ENCODE measurements at regions not wholly inside any gene's neighbourhood (a gene's known extent, or its start where the extent isn't known, plus 50 kb on each side); places are given as distances from the start of the nearest gene placed in this dataset.

DNA sequence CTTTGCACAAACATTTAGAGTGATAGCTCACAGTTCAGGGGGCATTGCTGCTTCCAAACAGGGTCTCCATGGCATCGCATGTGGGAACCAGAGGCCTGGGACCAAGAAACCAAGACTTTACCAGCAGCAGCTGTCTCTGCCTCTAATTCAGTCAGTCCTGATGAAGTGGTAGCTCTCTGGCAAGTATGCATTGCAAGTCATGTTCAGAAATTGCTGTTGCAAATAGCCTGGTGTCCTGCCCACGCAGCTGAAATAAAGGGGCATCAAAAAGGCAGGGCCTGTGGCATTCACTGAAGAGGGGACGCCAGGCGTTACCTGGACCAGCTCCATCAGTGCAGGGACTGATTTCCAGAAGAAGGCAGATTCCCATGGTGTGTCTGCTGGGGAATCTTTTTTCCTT is 121.3 kb downstream of the CD47 start:
- no peak for DNase-seq (ENCODE audit: low read depth in 1 of 2, low spot score in 2 of 2)
- 90% methylated on average over 4 of the region's 4 CpGs; no CpG with 5 or more reads in 1 of the 2 experiments for WGBS, 2 experiments (ENCODE audit: extremely low coverage in 1 of 2, insufficient coverage in 1 of 2, insufficient read length in 1 of 2, insufficient replicate concordance in 2 of 2, low coverage in 1 of 2, low lambda C conversion rate in 2 of 2, missing lambda C conversion rate in 1 of 2)

More for the DNA sequence above, 121.3 kb downstream of the CD47 start:
- Histone ChIP-seq H3K23ac (ENCODE audit: insufficient read length) (no peak overlapping the region), H3K27me3 (replicated peaks in 1 of 4; ENCODE audit: control insufficient read depth in 3 of 4, extremely low read depth in 1 of 4, insufficient read depth in 3 of 4, low read length in 3 of 4) (no peaks in the 10 kb centered on the region), H3K79me1 (ENCODE audit: low read depth, low read length) (no peaks in the 10 kb centered on the region), H2BK5ac (ENCODE audit: low read depth, low read length) (no peak overlapping the region), H2BK12ac (ENCODE audit: low read depth, low read length) (no peak overlapping the region), H3K36me3 (ENCODE audit: control insufficient read depth in 2 of 4, insufficient read depth in 4 of 4, low read length in 3 of 4) (no peaks in the 10 kb centered on the region), H3K56ac (replicated peaks; ENCODE audit: insufficient read length, low read depth, low read length) (no peak overlapping the region), H3K4me3 (ENCODE audit: extremely low read depth in 1 of 4, insufficient read depth in 2 of 4, low read depth in 3 of 4, low read length in 4 of 4) (no peak overlapping the region), H4K5ac (ENCODE audit: insufficient read length, low read depth, low read length) (no peak overlapping the region), H3K18ac (ENCODE audit: extremely low read depth, low read length) (no peak overlapping the region), H2BK20ac (ENCODE audit: low read length) (no peak overlapping the region), H3K9ac (replicated peaks in 1 of 4; ENCODE audit: extremely low read depth in 1 of 4, low read depth in 3 of 4, low read length in 3 of 4) (no peak overlapping the region), H4K8ac (ENCODE audit: extremely low read depth, insufficient read depth, low read length) (no peak overlapping the region), H3K4me1 (replicated peaks in 1 of 4; ENCODE audit: control insufficient read depth in 3 of 4, insufficient read depth in 4 of 4, low read length in 3 of 4) (no peaks in the 10 kb centered on the region), H2AFZ (ENCODE audit: low read length) (no peak overlapping the region), H3K9me3 (ENCODE audit: insufficient read depth in 2 of 2, low read depth in 1 of 2, low read length in 1 of 2) (no peaks in the 10 kb centered on the region), H2AK5ac (ENCODE audit: low read depth, low read length) (no peak overlapping the region), H3K27ac (ENCODE audit: low read depth, low read length) (no peak overlapping the region), H3K23me2 (ENCODE audit: low read depth, low read length) (no peaks in the 10 kb centered on the region), H3K4ac (replicated peaks; ENCODE audit: insufficient read length, low read depth, low read length) (no peak overlapping the region), H3K4me2 (ENCODE audit: insufficient read depth in 1 of 2, low read depth in 2 of 2, low read length in 2 of 2) (no peak overlapping the region), H3K79me2 (ENCODE audit: control insufficient read depth in 1 of 2, insufficient read depth in 2 of 2, low read length in 2 of 2) (no peaks in the 10 kb centered on the region), H2BK120ac (replicated peaks; ENCODE audit: low read depth, low read length) (no peak overlapping the region), H2BK15ac (ENCODE audit: low read length) (no peak overlapping the region), H4K91ac (replicated peaks; ENCODE audit: insufficient read length, low read length) (no peak overlapping the region), H3K14ac (ENCODE audit: insufficient read length) (no peak overlapping the region), H4K20me1 (replicated peaks in 1 of 2; ENCODE audit: control insufficient read depth in 1 of 2, insufficient read depth in 2 of 2, low read length in 2 of 2) (no peaks in the 10 kb centered on the region)
- FAIRE-seq, result no peak
- CTCF ChIA-PET (ENCODE audit: partially characterized antibody), result interaction anchor here (0.9 to 1.9 kb wide), 3 partner anchors 11 to 24 kb away, joined by 3 to 4 read pairs (median 3); no protein-coding TSS in a partner anchor
- POLR2A ChIA-PET (ENCODE audit: partially characterized antibody), result interaction anchor here (1.0 kb wide), 1 partner anchor 24 kb away, joined by 3 read pairs; no protein-coding TSS in a partner anchor
- no peak for TF ChIP-seq KDM1A (IDR thresholded peaks at IDR 0.05; ENCODE audit: borderline replicate concordance, low read length)
- no peak for TF ChIP-seq ASH2L (IDR thresholded peaks at IDR 0.05; ENCODE audit: low read length)
- TF ChIP-seq RNF2 (IDR thresholded peaks at IDR 0.05; ENCODE audit: borderline replicate concordance, low read depth, low read length, missing control alignments, poor library complexity, severe bottlenecking), result no peak
- TF ChIP-seq, protein P1, sequence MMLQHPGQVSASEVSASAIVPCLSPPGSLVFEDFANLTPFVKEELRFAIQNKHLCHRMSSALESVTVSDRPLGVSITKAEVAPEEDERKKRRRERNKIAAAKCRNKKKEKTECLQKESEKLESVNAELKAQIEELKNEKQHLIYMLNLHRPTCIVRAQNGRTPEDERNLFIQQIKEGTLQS (IDR thresholded peaks at IDR 0.05; ENCODE audit: insufficient read depth, low read depth, low read length), result no peak
- TF ChIP-seq YY1 (IDR thresholded peaks at IDR 0.05; ENCODE audit: low read depth, low read length), result no peak
- TF ChIP-seq, protein P2, sequence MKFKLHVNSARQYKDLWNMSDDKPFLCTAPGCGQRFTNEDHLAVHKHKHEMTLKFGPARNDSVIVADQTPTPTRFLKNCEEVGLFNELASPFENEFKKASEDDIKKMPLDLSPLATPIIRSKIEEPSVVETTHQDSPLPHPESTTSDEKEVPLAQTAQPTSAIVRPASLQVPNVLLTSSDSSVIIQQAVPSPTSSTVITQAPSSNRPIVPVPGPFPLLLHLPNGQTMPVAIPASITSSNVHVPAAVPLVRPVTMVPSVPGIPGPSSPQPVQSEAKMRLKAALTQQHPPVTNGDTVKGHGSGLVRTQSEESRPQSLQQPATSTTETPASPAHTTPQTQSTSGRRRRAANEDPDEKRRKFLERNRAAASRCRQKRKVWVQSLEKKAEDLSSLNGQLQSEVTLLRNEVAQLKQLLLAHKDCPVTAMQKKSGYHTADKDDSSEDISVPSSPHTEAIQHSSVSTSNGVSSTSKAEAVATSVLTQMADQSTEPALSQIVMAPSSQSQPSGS (IDR thresholded peaks at IDR 0.05; ENCODE audit: low read length), result no peak
- TF ChIP-seq TBP (IDR thresholded peaks at IDR 0.05; ENCODE audit: low read depth, low read length), result no peak
- TF ChIP-seq SAP30 (IDR thresholded peaks at IDR 0.05; ENCODE audit: insufficient read depth, insufficient replicate concordance, low read length), result no peak
- no peak for TF ChIP-seq EZH2 (IDR thresholded peaks at IDR 0.05; ENCODE audit: low read depth, low read length, severe bottlenecking)
- TF ChIP-seq NRF1 (IDR thresholded peaks at IDR 0.05; ENCODE audit: low read depth, low read length), result no peak
